ENCODE measurements at regions not wholly inside any gene's neighbourhood (a gene's known extent, or its start where the extent isn't known, plus 50 kb on each side); places are given as distances from the start of the nearest gene placed in this dataset.
"Not testable (repeated sequence)": the region's sequence is repeated elsewhere in the genome, so short reads cannot be mapped to it uniquely, and the experiment has no call there.

- H3K4me1 ChIP-seq, result peaks cover 12 to 58% (median 19%) of the 10 kb centered on the region in 3 donors
- WGBS, 2 donors, result 82 to 84% methylated on average over 11 to 17 of the region's 21 CpGs
- intact Hi-C loops (cut with DNase I), result no loop called here
Observed at GRCh38 chr17:83190601-83191387, 111.4 kb downstream of the METRNL start.

GRCh38 chr17:83191388-83192160 is 112.2 kb downstream of the METRNL start:
- H3K27ac ChIP-seq, result peak overlapping the region in 3 of 4 donors; percentile 48 to 70 (median 52)
- no peak overlapping the region for H3K4me3 ChIP-seq
- H3K27me3 ChIP-seq, result peaks cover 0 to 7% (median 0%) of the 10 kb centered on the region in 4 donors
- no peak for TF ChIP-seq POLR2A (IDR thresholded peaks at IDR 0.05)
- TF ChIP-seq CTCF (IDR thresholded peaks at IDR 0.05), result no peak
- H3K9me3 ChIP-seq, result peaks cover 0 to 6% (median 0%) of the 10 kb centered on the region in 3 donors
- intact Hi-C loops (cut with DNase I), result no loop called here
- DNase-seq, result no peak
- peaks cover 18 to 65% (median 23%) of the 10 kb centered on the region in 3 donors for H3K4me1 ChIP-seq
- no peaks in the 10 kb centered on the region for H3K36me3 ChIP-seq
- WGBS, 2 donors, result 92 to 93% methylated on average over 4 to 10 of the region's 11 CpGs

More at GRCh38 chr17:83190601-83191387, 111.4 kb downstream of the METRNL start:
- TF ChIP-seq POLR2A (IDR thresholded peaks at IDR 0.05) (no peak), CTCF (IDR thresholded peaks at IDR 0.05) (no peak)
- Histone ChIP-seq H3K9me3 (peaks cover 0 to 6% (median 0%) of the 10 kb centered on the region in 3 donors), H3K27ac (peak overlapping the region in 3 of 4 donors; percentile 48 to 70 (median 52)), H3K36me3 (no peaks in the 10 kb centered on the region), H3K4me3 (no peak overlapping the region), H3K27me3 (peaks cover 0 to 7% (median 0%) of the 10 kb centered on the region in 4 donors)
- no peak for DNase-seq

- H3K27me3 ChIP-seq, result peaks cover 0 to 7% (median 0%) of the 10 kb centered on the region in 4 donors
- H3K36me3 ChIP-seq, result no peaks in the 10 kb centered on the region
- H3K27ac ChIP-seq, result peak overlapping the region in 3 of 4 donors; percentile 48 to 70 (median 52)
- 54 to 100% methylated on average over 6 to 7 of the region's 13 CpGs for WGBS, 2 donors
- intact Hi-C loops (cut with DNase I), result no loop called here
- H3K4me3 ChIP-seq, result no peak overlapping the region
- TF ChIP-seq CTCF (IDR thresholded peaks at IDR 0.05) (no peak), POLR2A (IDR thresholded peaks at IDR 0.05) (no peak)
- DNase-seq, result no peak
- H3K4me1 ChIP-seq, result peaks cover 18 to 72% (median 23%) of the 10 kb centered on the region in 3 donors
- peaks cover 0 to 6% (median 0%) of the 10 kb centered on the region in 3 donors for H3K9me3 ChIP-seq
Observed at GRCh38 chr17:83192161-83192788, 112.9 kb downstream of the METRNL start.

GRCh38 chr17:83192789-83193335 is 113.5 kb downstream of the METRNL start:
- H3K9me3 ChIP-seq; intact Hi-C loops (cut with DNase I); H3K36me3 ChIP-seq; H3K4me3 ChIP-seq; DNase-seq; H3K27me3 ChIP-seq: not testable (repeated sequence)
- WGBS, 2 donors, result no CpG with 5 or more reads among the region's 2 CpGs
- Histone ChIP-seq H3K27ac (peak overlapping the region in 2 of 4 donors; percentile 25 to 52), H3K4me1 (peaks cover 18 to 72% (median 23%) of the 10 kb centered on the region in 3 donors)
